HL-60/S4 (cell line): ENCODE measurements at regions not wholly inside any gene's neighbourhood (a gene's known extent, or its start where the extent isn't known, plus 50 kb on each side); places are given as distances from the start of the nearest gene placed in this dataset.

ENCODE experiments used
- in situ Hi-C: fragments of 300-500 bp; cut with MboI; formaldehyde crosslinking; loops from 2 replicates; pipeline ENCODE4 v1.14.3; 2022; ENCODE audit warnings: low sequenced_read_pairs

GRCh38 chr1:10848109-10848684 is 51.8 kb upstream of the CASZ1 start:
- in situ Hi-C loops: no loop called here

- in situ Hi-C loops: loop anchor here (25.0 kb wide), 1 partner anchor 338 kb away; no protein-coding TSS in a partner anchor
Measured at GRCh38 chr1:10850026-10850425, 53.6 kb upstream of the CASZ1 start.

GRCh38 chr1:10851024-10852013 is 54.9 kb upstream of the CASZ1 start:
- in situ Hi-C loops: loop anchor here (25.0 kb wide), 1 partner anchor 339 kb away; no protein-coding TSS in a partner anchor

GRCh38 chr1:10852018-10852417 is 55.6 kb upstream of the CASZ1 start:
- in situ Hi-C loops: loop anchor here (25.0 kb wide), 1 partner anchor 340 kb away; no protein-coding TSS in a partner anchor

- in situ Hi-C loops: loop anchor here (25.0 kb wide), 1 partner anchor 340 kb away; no protein-coding TSS in a partner anchor
Measured at GRCh38 chr1:10852486-10852885, 56.0 kb upstream of the CASZ1 start.

- in situ Hi-C loops: loop anchor here (25.0 kb wide), 1 partner anchor 341 kb away; no protein-coding TSS in a partner anchor
Measured at GRCh38 chr1:10852998-10853520, 56.6 kb upstream of the CASZ1 start.

- in situ Hi-C loops: loop anchor here (25.0 kb wide), 1 partner anchor 341 kb away; no protein-coding TSS in a partner anchor
Measured at GRCh38 chr1:10853701-10854100, 57.3 kb upstream of the CASZ1 start.

- in situ Hi-C loops: loop anchor here (25.0 kb wide), 1 partner anchor 343 kb away; no protein-coding TSS in a partner anchor
Measured at GRCh38 chr1:10854856-10855459, 58.5 kb upstream of the CASZ1 start.

- in situ Hi-C loops: loop anchor here (25.0 kb wide), 1 partner anchor 344 kb away; no protein-coding TSS in a partner anchor
Measured at GRCh38 chr1:10856176-10856683, 59.8 kb upstream of the CASZ1 start.

- in situ Hi-C loops: loop anchor here (25.0 kb wide), 1 partner anchor 345 kb away; no protein-coding TSS in a partner anchor
Measured at GRCh38 chr1:10856863-10857598, 60.6 kb upstream of the CASZ1 start.

- in situ Hi-C loops: loop anchor here (25.0 kb wide), 1 partner anchor 345 kb away; no protein-coding TSS in a partner anchor
Measured at GRCh38 chr1:10857687-10858086, 61.2 kb upstream of the CASZ1 start.

- in situ Hi-C loops: loop anchor here (25.0 kb wide), 1 partner anchor 348 kb away; no protein-coding TSS in a partner anchor
Measured at GRCh38 chr1:10860218-10860617, 63.8 kb upstream of the CASZ1 start.

GRCh38 chr1:10860682-10861081 is 64.2 kb upstream of the CASZ1 start:
- in situ Hi-C loops: loop anchor here (25.0 kb wide), 1 partner anchor 348 kb away; no protein-coding TSS in a partner anchor

GRCh38 chr1:10861822-10862221 is 65.4 kb upstream of the CASZ1 start:
- in situ Hi-C loops: loop anchor here (25.0 kb wide), 1 partner anchor 350 kb away; no protein-coding TSS in a partner anchor

- in situ Hi-C loops: loop anchor here (25.0 kb wide), 1 partner anchor 351 kb away; no protein-coding TSS in a partner anchor
Measured at GRCh38 chr1:10862743-10863335, 66.4 kb upstream of the CASZ1 start.

GRCh38 chr1:10863886-10864285 is 67.4 kb upstream of the CASZ1 start:
- in situ Hi-C loops: loop anchor here (25.0 kb wide), 1 partner anchor 352 kb away; no protein-coding TSS in a partner anchor

- in situ Hi-C loops: loop anchor here (25.0 kb wide), 1 partner anchor 352 kb away; no protein-coding TSS in a partner anchor
Measured at GRCh38 chr1:10864776-10865175, 68.3 kb upstream of the CASZ1 start.

- in situ Hi-C loops: loop anchor here (25.0 kb wide), 1 partner anchor 353 kb away; no protein-coding TSS in a partner anchor
Measured at GRCh38 chr1:10865518-10866320, 69.3 kb upstream of the CASZ1 start.
